Left kidney (tissue), 1 donor: ENCODE measurements at regions not wholly inside any gene's neighbourhood (a gene's known extent, or its start where the extent isn't known, plus 50 kb on each side); places are given as distances from the start of the nearest gene placed in this dataset.
A peak's percentile ranks its signal among the peaks of the same experiment; 100 is the strongest.

Experiments used
- DNase-seq: peaks from one replicate; pipeline ENCODE4 v3.0.0-alpha.2; 2013

GRCh38 chr3:15952543-15953175 is 154.9 kb upstream of the ANKRD28 start:
- DNase-seq = no peak

- DNase-seq = no peak
Measured at GRCh38 chr3:15953841-15954240, 156.1 kb upstream of the ANKRD28 start.

GRCh38 chr3:15955968-15956367 is 158.2 kb upstream of the ANKRD28 start:
- no peak for DNase-seq

GRCh38 chr3:15958692-15959433 is 161.1 kb upstream of the ANKRD28 start:
- DNase-seq = no peak

- no peak for DNase-seq
Measured at GRCh38 chr3:15959434-15959811, 161.6 kb upstream of the ANKRD28 start.

GRCh38 chr3:15964605-15965442 is 167.0 kb upstream of the ANKRD28 start:
- peak; percentile 51 for DNase-seq

GRCh38 chr3:15967577-15967976 is 169.8 kb upstream of the ANKRD28 start:
- DNase-seq = no peak

- no peak for DNase-seq
Measured at GRCh38 chr3:15969874-15970640, 172.3 kb upstream of the ANKRD28 start.

GRCh38 chr3:15973414-15973813 is 175.6 kb upstream of the ANKRD28 start:
- no peak for DNase-seq

- no peak for DNase-seq
Measured at GRCh38 chr3:15973940-15974339, 176.2 kb upstream of the ANKRD28 start.

GRCh38 chr3:15974647-15975046 is 176.9 kb upstream of the ANKRD28 start:
- no peak for DNase-seq

- DNase-seq = no peak
Measured at GRCh38 chr3:15976524-15976923, 178.7 kb upstream of the ANKRD28 start.

- DNase-seq = no peak
Measured at GRCh38 chr3:15977090-15977489, 179.3 kb upstream of the ANKRD28 start.

GRCh38 chr3:15977598-15978232 is 179.9 kb upstream of the ANKRD28 start:
- no peak for DNase-seq

GRCh38 chr3:15978801-15979200 is 181.0 kb upstream of the ANKRD28 start:
- DNase-seq = no peak

GRCh38 chr3:15979495-15979894 is 181.7 kb upstream of the ANKRD28 start:
- no peak for DNase-seq

- no peak for DNase-seq
Measured at GRCh38 chr3:15979900-15980299, 182.1 kb upstream of the ANKRD28 start.

- no peak for DNase-seq
Measured at GRCh38 chr3:15982243-15982642, 184.5 kb upstream of the ANKRD28 start.

- no peak for DNase-seq
Measured at GRCh38 chr3:15982667-15983196, 185.0 kb upstream of the ANKRD28 start.

- no peak for DNase-seq
Measured at GRCh38 chr3:15983232-15983631, 185.5 kb upstream of the ANKRD28 start.

GRCh38 chr3:15983693-15984092 is 185.9 kb upstream of the ANKRD28 start:
- no peak for DNase-seq

GRCh38 chr3:15989419-15989818 is 185.1 kb upstream of the GALNT15 start:
- no peak for DNase-seq
